ENCODE measurements at regions not wholly inside any gene's neighbourhood (a gene's known extent, or its start where the extent isn't known, plus 50 kb on each side); places are given as distances from the start of the nearest gene placed in this dataset.

DNA sequence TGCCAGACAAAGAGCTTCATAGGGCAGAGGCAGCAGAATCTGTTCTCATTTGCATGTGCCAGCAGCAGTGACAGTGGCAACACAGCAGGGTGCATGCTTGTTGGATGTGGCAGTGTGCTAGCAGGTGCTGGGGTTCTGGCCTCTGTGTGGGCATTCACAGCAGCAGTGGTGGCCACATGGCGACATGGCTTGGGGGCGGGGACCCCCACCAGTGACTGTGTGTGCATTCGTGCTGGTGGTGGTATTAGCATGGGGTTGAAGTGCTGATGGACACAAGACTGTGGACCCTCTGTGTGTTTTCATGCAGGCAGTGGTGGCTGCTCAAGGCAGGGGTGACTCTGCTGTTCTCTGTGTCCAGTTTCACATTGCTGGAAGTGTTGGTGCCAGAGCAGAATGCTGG is 183.2 kb upstream of the PDE4D start:
- BruUV-seq (replicated peaks) = no TSS peak
- POLR2A ChIA-PET = no interaction called here
- WGBS (ENCODE audit: low lambda C conversion rate) = no CpG with 5 or more reads among the region's 3 CpGs

DNA sequence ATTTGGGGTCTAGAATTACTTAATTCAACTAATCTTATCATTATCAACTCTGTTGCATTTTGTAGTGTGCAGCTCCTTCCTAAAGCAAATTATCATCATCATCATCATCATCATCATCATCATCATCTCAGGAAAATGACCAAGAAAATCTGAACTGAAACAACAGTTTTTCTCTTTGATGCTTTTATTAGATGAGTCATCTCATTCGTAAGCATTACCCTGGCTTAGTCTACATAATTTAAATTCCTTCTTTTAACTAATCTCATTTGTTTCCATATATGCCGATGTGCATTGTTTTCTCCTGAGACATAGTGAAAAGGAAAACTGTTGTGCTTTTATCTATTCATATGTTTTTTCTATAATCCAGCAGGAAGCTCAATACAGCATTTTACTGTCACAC is 173.0 kb upstream of the PDE4D start:
- Histone ChIP-seq H3K27ac (ENCODE audit: extremely low read length, insufficient read depth, low read length) (no peak overlapping the region), H3K36me3 (replicated peaks in 1 of 2; ENCODE audit: control insufficient read depth in 1 of 2, insufficient read depth in 2 of 2, low read length in 2 of 2) (no peaks in the 10 kb centered on the region), H3K27me3 (ENCODE audit: control insufficient read depth in 1 of 2, insufficient read depth in 2 of 2, low read length in 2 of 2) (no peaks in the 10 kb centered on the region), H3K79me2 (ENCODE audit: insufficient read depth, low read length) (no peaks in the 10 kb centered on the region), H3K4me2 (ENCODE audit: low read depth, low read length) (no peak overlapping the region), H3K4me1 (ENCODE audit: insufficient read depth, low read length) (no peaks in the 10 kb centered on the region), H3K4me3 (replicated peaks in 1 of 3; ENCODE audit: insufficient read depth in 1 of 3, low read depth in 2 of 3, low read length in 3 of 3) (no peak overlapping the region), H4K20me1 (ENCODE audit: insufficient read depth, low read length) (no peaks in the 10 kb centered on the region), H3K9me3 (ENCODE audit: low read length) (no peaks in the 10 kb centered on the region), H3K9ac (ENCODE audit: insufficient read depth, low read depth, low read length) (no peak overlapping the region), H2AFZ (ENCODE audit: low read length) (no peak overlapping the region)
- DNase-seq (ENCODE audit: low spot score) = no peak
- intact Hi-C loops (cut with micrococcal nuclease; ENCODE audit: unreplicated experiment) = no loop called here
- ATAC-seq = no peak
- in situ Hi-C loops (cut with HindIII; ENCODE audit: extremely low pct_ligation_motif_present, low pct_unique_long_range_greater_than_20kb) = no loop called here
- TF ChIP-seq ADNP (CRISPR knock-in tag; IDR thresholded peaks at IDR 0.05) (no peak), ZNF12 (CRISPR knock-in tag; IDR thresholded peaks at IDR 0.05) (no peak), TBP (CRISPR knock-in tag; IDR thresholded peaks at IDR 0.05) (no peak), ZFP36 (IDR thresholded peaks at IDR 0.05; ENCODE audit: borderline replicate concordance, low read depth, low read length, partially characterized antibody) (no peak), ZNF75D (CRISPR knock-in tag; IDR thresholded peaks at IDR 0.05; ENCODE audit: borderline replicate concordance) (no peak), ZNF570 (CRISPR knock-in tag; IDR thresholded peaks at IDR 0.05; ENCODE audit: borderline replicate concordance) (no peak)
- TF ChIP-seq, protein P1, sequence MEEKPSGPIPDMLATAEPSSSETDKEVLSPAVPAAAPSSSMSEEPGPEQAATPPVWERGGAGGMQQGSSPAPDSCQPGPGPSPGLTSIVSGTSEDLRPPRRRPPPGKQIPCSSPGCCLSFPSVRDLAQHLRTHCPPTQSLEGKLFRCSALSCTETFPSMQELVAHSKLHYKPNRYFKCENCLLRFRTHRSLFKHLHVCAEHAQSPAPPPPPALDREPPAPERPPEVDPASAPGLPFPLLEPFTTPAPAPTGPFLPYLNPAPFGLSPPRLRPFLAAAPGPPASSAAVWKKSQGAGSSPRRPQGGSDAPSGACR (CRISPR knock-in tag; IDR thresholded peaks at IDR 0.05) = no peak
- FAIRE-seq = no peak
- no TSS peak for BruUV-seq (replicated peaks)
- POLR2A ChIA-PET = no interaction called here
- CTCF ChIA-PET (ENCODE audit: low intra/inter-chr PET ratio, low total read pairs) = no interaction called here
- no CpG with 5 or more reads among the region's 2 CpGs for WGBS (ENCODE audit: low lambda C conversion rate)

More for the DNA sequence above, 183.2 kb upstream of the PDE4D start:
- Histone ChIP-seq H3K79me2 (ENCODE audit: insufficient read depth, low read length) (no peaks in the 10 kb centered on the region), H3K4me1 (ENCODE audit: insufficient read depth, low read length) (no peaks in the 10 kb centered on the region), H3K9ac (ENCODE audit: insufficient read depth, low read depth, low read length) (no peak overlapping the region), H3K27ac (ENCODE audit: extremely low read length, insufficient read depth, low read length) (no peak overlapping the region), H3K27me3 (ENCODE audit: control insufficient read depth in 1 of 2, insufficient read depth in 2 of 2, low read length in 2 of 2) (no peaks in the 10 kb centered on the region), H3K9me3 (ENCODE audit: low read length) (no peaks in the 10 kb centered on the region), H3K4me2 (ENCODE audit: low read depth, low read length) (no peak overlapping the region), H3K4me3 (replicated peaks in 1 of 3; ENCODE audit: insufficient read depth in 1 of 3, low read depth in 2 of 3, low read length in 3 of 3) (no peak overlapping the region), H2AFZ (ENCODE audit: low read length) (no peak overlapping the region), H3K36me3 (replicated peaks in 1 of 2; ENCODE audit: control insufficient read depth in 1 of 2, insufficient read depth in 2 of 2, low read length in 2 of 2) (no peaks in the 10 kb centered on the region), H4K20me1 (ENCODE audit: insufficient read depth, low read length) (no peaks in the 10 kb centered on the region)
- intact Hi-C loops (cut with micrococcal nuclease; ENCODE audit: unreplicated experiment) = no loop called here
- ATAC-seq (no peak), DNase-seq (ENCODE audit: low spot score) (no peak), FAIRE-seq (no peak)
- in situ Hi-C loops (cut with HindIII; ENCODE audit: extremely low pct_ligation_motif_present, low pct_unique_long_range_greater_than_20kb) = no loop called here
- CTCF ChIA-PET (ENCODE audit: low intra/inter-chr PET ratio, low total read pairs) = no interaction called here
- TF ChIP-seq EP300 (IDR thresholded peaks at IDR 0.05; ENCODE audit: low read depth in 2 of 2, low read length in 2 of 2) (no peak), EP300 (CRISPR knock-in tag; IDR thresholded peaks at IDR 0.05; ENCODE audit: borderline replicate concordance) (no peak)
